Loucy (cell line): ENCODE measurements at regions not wholly inside any gene's neighbourhood (a gene's known extent, or its start where the extent isn't known, plus 50 kb on each side); places are given as distances from the start of the nearest gene placed in this dataset.
"Not testable (repeated sequence)": the region's sequence is repeated elsewhere in the genome, so short reads cannot be mapped to it uniquely, and the experiment has no call there.

ENCODE experiments used
- H2AFZ ChIP-seq: fragments of 200-600 bp; sonication (generic); 2 replicates; pipeline ENCODE4 v1.6.0; 2016; ENCODE audit warnings: antibody characterized with exemption, mild to moderate bottlenecking, low read length, moderate library complexity
- H3F3A ChIP-seq: fragments of 200-600 bp; 2 replicates; pipeline ENCODE4 v1.6.0; 2016; ENCODE audit warnings: antibody characterized with exemption, low read depth, mild to moderate bottlenecking
- H3K27me3 ChIP-seq: fragments of 200-600 bp; sonication (generic); 2 replicates; pipeline ENCODE4 v1.6.1; 2014; ENCODE audit warnings: low read length, mild to moderate bottlenecking; ENCODE audit not compliant: insufficient read depth, poor library complexity, severe bottlenecking
- H3K36me3 ChIP-seq: fragments of 200-600 bp; sonication (generic); 2 replicates; pipeline ENCODE4 v1.6.1; 2016; ENCODE audit warnings: low read length; ENCODE audit not compliant: insufficient read depth
- H3K4me1 ChIP-seq: fragments of 200-600 bp; sonication (generic); 2 replicates; pipeline ENCODE4 v1.5.1; 2014; ENCODE audit warnings: low read length, mild to moderate bottlenecking; ENCODE audit not compliant: insufficient read depth, poor library complexity, severe bottlenecking
- H3K4me2 ChIP-seq: fragments of 200-600 bp; sonication (generic); 2 replicates; pipeline ENCODE4 v1.6.0; 2014; ENCODE audit warnings: antibody characterized with exemption, low read length, low read depth, mild to moderate bottlenecking; ENCODE audit not compliant: poor library complexity, severe bottlenecking
- H3K4me3 ChIP-seq: fragments of 200-600 bp; sonication (generic); 2 replicates; pipeline ENCODE4 v1.5.1; 2014; ENCODE audit warnings: low read length, mild to moderate bottlenecking, mixed read lengths; ENCODE audit not compliant: poor library complexity, severe bottlenecking
- H3K79me2 ChIP-seq: fragments of 200-600 bp; sonication (generic); 2 replicates; pipeline ENCODE4 v1.6.1; 2014; ENCODE audit warnings: low read length; ENCODE audit not compliant: insufficient read depth
- H3K9ac ChIP-seq: fragments of 200-600 bp; sonication (generic); 2 replicates; pipeline ENCODE4 v1.6.0; 2014; ENCODE audit warnings: mild to moderate bottlenecking, low read depth, low read length, moderate library complexity; ENCODE audit not compliant: poor library complexity, severe bottlenecking
- H3K9me2 ChIP-seq: fragments of 200-600 bp; sonication (generic); replicated peaks from 2 replicates; pipeline ENCODE4 v1.6.1; 2016; ENCODE audit warnings: low read depth, low read length, mixed read lengths
- H3K9me3 ChIP-seq: fragments of 200-600 bp; sonication (generic); 2 replicates; pipeline ENCODE4 v1.6.1; 2014; ENCODE audit warnings: mild to moderate bottlenecking, antibody characterized with exemption, low read length, low read depth; ENCODE audit not compliant: insufficient read depth
- H4K20me1 ChIP-seq: fragments of 200-600 bp; sonication (generic); 2 replicates; pipeline ENCODE4 v1.6.0; 2014; ENCODE audit warnings: antibody characterized with exemption, low read length, mild to moderate bottlenecking; ENCODE audit not compliant: insufficient read depth, poor library complexity, severe bottlenecking
- CTCF ChIP-seq: fragments of 200-600 bp; sonication (generic); conservative IDR thresholded peaks from 2 replicates; pipeline ENCODE4 v1.5.1; 2014; ENCODE audit warnings: mild to moderate bottlenecking, antibody characterized with exemption, low read length
- EZH2phosphoT487 ChIP-seq: fragments of 200-600 bp; IDR thresholded peaks from 2 replicates; pipeline ENCODE4 v1.6.1; 2018; ENCODE audit warnings: antibody characterized with exemption, mild to moderate bottlenecking, moderate library complexity, borderline replicate concordance

- TF ChIP-seq CTCF = no peak
- no peak for TF ChIP-seq EZH2phosphoT487
- no peak overlapping the region for H3K4me3 ChIP-seq
- H3K9ac ChIP-seq = no peak overlapping the region
These were observed 756.5 kb downstream of the SLITRK1 start for GRCh38 chr13:83125791-83126190.

GRCh38 chr13:83121896-83122295 is 760.4 kb downstream of the SLITRK1 start:
- H3K9ac ChIP-seq = no peak overlapping the region
- no peaks in the 10 kb centered on the region for H4K20me1 ChIP-seq
- no peaks in the 10 kb centered on the region for H3K79me2 ChIP-seq
- H3K4me2 ChIP-seq = no peak overlapping the region
- no peak overlapping the region for H3K4me3 ChIP-seq
- H3K36me3 ChIP-seq = no peaks in the 10 kb centered on the region
- H3K9me3 ChIP-seq = no peaks in the 10 kb centered on the region
- no peaks in the 10 kb centered on the region for H3K27me3 ChIP-seq
- TF ChIP-seq CTCF = no peak
- no peak for TF ChIP-seq EZH2phosphoT487
- no peaks in the 10 kb centered on the region for H3K9me2 ChIP-seq
- no peak overlapping the region for H2AFZ ChIP-seq
- H3K4me1 ChIP-seq = no peaks in the 10 kb centered on the region
- H3F3A ChIP-seq = no peaks in the 10 kb centered on the region

More at GRCh38 chr13:83125791-83126190, 756.5 kb downstream of the SLITRK1 start:
- Histone ChIP-seq H3K9me3 (no peaks in the 10 kb centered on the region), H3F3A (no peaks in the 10 kb centered on the region), H3K27me3 (no peaks in the 10 kb centered on the region), H3K36me3 (no peaks in the 10 kb centered on the region), H3K4me2 (no peak overlapping the region), H3K4me1 (no peaks in the 10 kb centered on the region), H4K20me1 (no peaks in the 10 kb centered on the region), H3K9me2 (no peaks in the 10 kb centered on the region), H2AFZ (no peak overlapping the region), H3K79me2 (no peaks in the 10 kb centered on the region)

GRCh38 chr13:83117046-83117445 is 765.2 kb downstream of the SLITRK1 start:
- Histone ChIP-seq H4K20me1 (no peaks in the 10 kb centered on the region), H3F3A (no peaks in the 10 kb centered on the region), H3K9me3 (no peaks in the 10 kb centered on the region), H3K27me3 (no peaks in the 10 kb centered on the region), H3K4me1 (no peaks in the 10 kb centered on the region), H3K79me2 (no peaks in the 10 kb centered on the region), H3K4me3 (no peak overlapping the region), H2AFZ (no peak overlapping the region), H3K4me2 (no peak overlapping the region), H3K36me3 (no peaks in the 10 kb centered on the region), H3K9ac (no peak overlapping the region), H3K9me2 (no peaks in the 10 kb centered on the region)
- no peak for TF ChIP-seq CTCF
- no peak for TF ChIP-seq EZH2phosphoT487

- not testable (repeated sequence) for H4K20me1 ChIP-seq, H3K9ac ChIP-seq, H3K9me2 ChIP-seq, H3K27me3 ChIP-seq, H3K4me3 ChIP-seq, H3K79me2 ChIP-seq, H3F3A ChIP-seq, H3K36me3 ChIP-seq, H3K4me2 ChIP-seq, H3K9me3 ChIP-seq, H3K4me1 ChIP-seq, H2AFZ ChIP-seq
These were observed 780.6 kb downstream of the SLITRK1 start for GRCh38 chr13:83101574-83102247.
